ENCODE measurements at regions not wholly inside any gene's neighbourhood (a gene's known extent, or its start where the extent isn't known, plus 50 kb on each side); places are given as distances from the start of the nearest gene placed in this dataset.

- no peak overlapping the region for H3K4me2 ChIP-seq (ENCODE audit: low read depth, low read length)
- H3K27me3 ChIP-seq (replicated peaks; ENCODE audit: insufficient read depth, low read length), result no peaks in the 10 kb centered on the region
- no peaks in the 10 kb centered on the region for H3K9me2 ChIP-seq (replicated peaks; ENCODE audit: insufficient read depth, low read length)
- H3K4me3 ChIP-seq (ENCODE audit: low read length), result no peak overlapping the region
- H2AFZ ChIP-seq (ENCODE audit: low read length), result no peak overlapping the region
- no peaks in the 10 kb centered on the region for H3K36me3 ChIP-seq (replicated peaks; ENCODE audit: insufficient read depth, low read length)
- no peak for DNase-seq
- no peaks in the 10 kb centered on the region for H4K20me1 ChIP-seq (ENCODE audit: insufficient read depth, low read length)
- no peaks in the 10 kb centered on the region for H3K79me2 ChIP-seq (ENCODE audit: low read length)
- TF ChIP-seq CTCF (IDR thresholded peaks at IDR 0.05; ENCODE audit: low read length) (no peak), EZH2 (optimal IDR thresholded peaks at IDR 0.05; ENCODE audit: low read depth, low read length) (no peak), EZH2phosphoT487 (IDR thresholded peaks at IDR 0.05; ENCODE audit: low read length) (no peak)
- H3K4me1 ChIP-seq (ENCODE audit: low read length), result peaks cover 6% of the 10 kb centered on the region
- H3K27ac ChIP-seq (ENCODE audit: low read length), result no peak overlapping the region
- no peaks in the 10 kb centered on the region for H3F3A ChIP-seq (ENCODE audit: insufficient read depth, low read length)
- no peak overlapping the region for H3K9ac ChIP-seq (ENCODE audit: low read length)
- no peaks in the 10 kb centered on the region for H3K9me3 ChIP-seq (replicated peaks; ENCODE audit: insufficient read depth, low read length)
Measured at GRCh38 chr13:20287976-20288375, 55.9 kb upstream of the GJB6 start.

GRCh38 chr13:20285530-20285929, 53.4 kb upstream of the GJB6 start:
- no peaks in the 10 kb centered on the region for H3K27me3 ChIP-seq (replicated peaks; ENCODE audit: insufficient read depth, low read length)
- no peaks in the 10 kb centered on the region for H3F3A ChIP-seq (ENCODE audit: insufficient read depth, low read length)
- DNase-seq, result no peak
- H3K9me2 ChIP-seq (replicated peaks; ENCODE audit: insufficient read depth, low read length), result no peaks in the 10 kb centered on the region
- no peak for TF ChIP-seq EZH2 (optimal IDR thresholded peaks at IDR 0.05; ENCODE audit: low read depth, low read length)
- no peak for TF ChIP-seq CTCF (IDR thresholded peaks at IDR 0.05; ENCODE audit: low read length)
- no peak for TF ChIP-seq EZH2phosphoT487 (IDR thresholded peaks at IDR 0.05; ENCODE audit: low read length)
- H4K20me1 ChIP-seq (ENCODE audit: insufficient read depth, low read length), result no peaks in the 10 kb centered on the region
- H2AFZ ChIP-seq (ENCODE audit: low read length), result no peak overlapping the region
- no peak overlapping the region for H3K4me2 ChIP-seq (ENCODE audit: low read depth, low read length)
- no peak overlapping the region for H3K27ac ChIP-seq (ENCODE audit: low read length)
- no peaks in the 10 kb centered on the region for H3K4me1 ChIP-seq (ENCODE audit: low read length)
- H3K36me3 ChIP-seq (replicated peaks; ENCODE audit: insufficient read depth, low read length), result no peaks in the 10 kb centered on the region
- H3K9me3 ChIP-seq (replicated peaks; ENCODE audit: insufficient read depth, low read length), result no peaks in the 10 kb centered on the region
- H3K79me2 ChIP-seq (ENCODE audit: low read length), result no peaks in the 10 kb centered on the region
- no peak overlapping the region for H3K4me3 ChIP-seq (ENCODE audit: low read length)
- no peak overlapping the region for H3K9ac ChIP-seq (ENCODE audit: low read length)
